AG04450 (cell line): ENCODE measurements at regions not wholly inside any gene's neighbourhood (a gene's known extent, or its start where the extent isn't known, plus 50 kb on each side); places are given as distances from the start of the nearest gene placed in this dataset.

ENCODE experiments used
- CTCF ChIA-PET: fragments of 300-600, 350-600 bp; formaldehyde crosslinking; extraction: SDS; loops from one replicate; lab custom pipeline; 2022; ENCODE audit warnings: antibody characterized with exemption, inconsistent platforms; lab: Charles Lee
- POLR2A ChIA-PET: fragments of 350-600 bp; formaldehyde crosslinking; extraction: SDS; loops from one replicate; lab custom pipeline; 2021; ENCODE audit warnings: antibody characterized with exemption, inconsistent platforms; lab: Yijun Ruan, JAX
- DNase-seq: peaks from one replicate; pipeline ENCODE4 v3.0.0-alpha.2; 2011; ENCODE audit warnings: low read depth, low spot score
- H3K27ac ChIP-seq: one replicate; pipeline ENCODE4 v1.5.1; 2012; ENCODE audit warnings: low read depth, low read length, control low read depth
- H3K27me3 ChIP-seq: one replicate; pipeline ENCODE4 v1.6.0; 2012; ENCODE audit warnings: low read length; ENCODE audit not compliant: control insufficient read depth, insufficient read depth
- H3K4me3 ChIP-seq: 2 replicates; pipeline ENCODE4 v1.5.1; 2011; ENCODE audit warnings: mild to moderate bottlenecking, low read depth, low read length, control low read depth
- H3K9me3 ChIP-seq: 2 replicates; pipeline ENCODE4 v1.5.1; 2012; ENCODE audit warnings: low read length; ENCODE audit not compliant: control insufficient read depth, insufficient read depth
- CTCF ChIP-seq: IDR thresholded peaks from 2 replicates; pipeline ENCODE4 v1.5.1; 2011; ENCODE audit warnings: low read depth, low read length, control low read depth, inconsistent platforms

- CTCF ChIA-PET = no interaction called here
- DNase-seq = no peak
- no peak overlapping the region for H3K27ac ChIP-seq
- no peak for TF ChIP-seq CTCF
- POLR2A ChIA-PET = no interaction called here
- H3K27me3 ChIP-seq = peaks cover 5% of the 10 kb centered on the region
- H3K9me3 ChIP-seq = no peaks in the 10 kb centered on the region
- no peak overlapping the region for H3K4me3 ChIP-seq
Observed at GRCh38 chr14:101449114-101449513, 112.2 kb upstream of the DIO3 start.

GRCh38 chr14:101451166-101451565 is 110.1 kb upstream of the DIO3 start:
- ChIA-PET CTCF (no interaction called here), POLR2A (no interaction called here)
- no peak overlapping the region for H3K4me3 ChIP-seq
- DNase-seq = no peak
- peaks cover 11% of the 10 kb centered on the region for H3K27me3 ChIP-seq
- no peak overlapping the region for H3K27ac ChIP-seq
- no peak for TF ChIP-seq CTCF
- H3K9me3 ChIP-seq = no peaks in the 10 kb centered on the region

- Histone ChIP-seq H3K9me3 (no peaks in the 10 kb centered on the region), H3K4me3 (no peak overlapping the region), H3K27me3 (peaks cover 22% of the 10 kb centered on the region), H3K27ac (no peak overlapping the region)
- ChIA-PET POLR2A (no interaction called here), CTCF (no interaction called here)
- no peak for DNase-seq
- no peak for TF ChIP-seq CTCF
Observed at GRCh38 chr14:101453225-101453624, 108.1 kb upstream of the DIO3 start.

- Histone ChIP-seq H3K27me3 (peaks cover 25% of the 10 kb centered on the region), H3K9me3 (no peaks in the 10 kb centered on the region), H3K4me3 (no peak overlapping the region), H3K27ac (no peak overlapping the region)
- ChIA-PET CTCF (no interaction called here), POLR2A (no interaction called here)
- TF ChIP-seq CTCF = no peak
- DNase-seq = no peak
Observed at GRCh38 chr14:101454229-101454628, 107.1 kb upstream of the DIO3 start.

GRCh38 chr14:101456246-101457175 is 104.8 kb upstream of the DIO3 start:
- Histone ChIP-seq H3K4me3 (no peak overlapping the region), H3K9me3 (no peaks in the 10 kb centered on the region), H3K27ac (no peak overlapping the region), H3K27me3 (peaks cover 40% of the 10 kb centered on the region)
- ChIA-PET POLR2A (no interaction called here), CTCF (no interaction called here)
- no peak for TF ChIP-seq CTCF
- no peak for DNase-seq
